Smooth muscle cell of the brain vasculature (primary cell): ENCODE measurements at regions not wholly inside any gene's neighbourhood (a gene's known extent, or its start where the extent isn't known, plus 50 kb on each side); places are given as distances from the start of the nearest gene placed in this dataset.
"Not testable (repeated sequence)": the region's sequence is repeated elsewhere in the genome, so short reads cannot be mapped to it uniquely, and the experiment has no call there.

Source experiments
- DNase-seq: peaks from one replicate; pipeline ENCODE4 v3.0.0-alpha.2; 2012; ENCODE audit warnings: low read depth, low spot score

DNA sequence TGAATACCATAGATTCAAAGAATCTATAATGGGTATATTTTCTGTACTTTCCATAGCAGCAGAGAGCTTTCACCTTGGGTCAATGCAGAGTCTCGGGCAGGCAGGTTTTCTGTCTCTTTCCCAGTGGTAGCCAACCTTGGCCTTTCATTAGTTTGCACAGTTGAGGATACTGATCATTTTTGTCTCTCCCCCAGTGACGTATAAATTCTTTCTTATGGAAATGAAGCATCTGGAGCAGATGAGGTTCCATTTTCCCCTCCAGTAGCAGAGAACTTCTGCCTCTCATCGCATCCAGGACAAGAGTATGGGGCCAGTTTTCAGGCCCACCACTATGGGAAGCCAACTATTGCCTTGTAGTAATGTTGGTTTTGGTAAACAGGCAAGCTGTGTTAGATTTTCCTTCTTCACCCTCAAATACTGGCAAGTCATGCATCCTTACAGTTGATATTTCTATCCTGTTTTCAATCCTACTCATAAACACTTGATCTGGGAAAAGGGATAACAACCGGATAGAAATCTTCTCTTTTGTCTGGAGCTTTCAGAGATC lies 845.2 kb upstream of the CDH18 start:
- no peak for DNase-seq

DNA sequence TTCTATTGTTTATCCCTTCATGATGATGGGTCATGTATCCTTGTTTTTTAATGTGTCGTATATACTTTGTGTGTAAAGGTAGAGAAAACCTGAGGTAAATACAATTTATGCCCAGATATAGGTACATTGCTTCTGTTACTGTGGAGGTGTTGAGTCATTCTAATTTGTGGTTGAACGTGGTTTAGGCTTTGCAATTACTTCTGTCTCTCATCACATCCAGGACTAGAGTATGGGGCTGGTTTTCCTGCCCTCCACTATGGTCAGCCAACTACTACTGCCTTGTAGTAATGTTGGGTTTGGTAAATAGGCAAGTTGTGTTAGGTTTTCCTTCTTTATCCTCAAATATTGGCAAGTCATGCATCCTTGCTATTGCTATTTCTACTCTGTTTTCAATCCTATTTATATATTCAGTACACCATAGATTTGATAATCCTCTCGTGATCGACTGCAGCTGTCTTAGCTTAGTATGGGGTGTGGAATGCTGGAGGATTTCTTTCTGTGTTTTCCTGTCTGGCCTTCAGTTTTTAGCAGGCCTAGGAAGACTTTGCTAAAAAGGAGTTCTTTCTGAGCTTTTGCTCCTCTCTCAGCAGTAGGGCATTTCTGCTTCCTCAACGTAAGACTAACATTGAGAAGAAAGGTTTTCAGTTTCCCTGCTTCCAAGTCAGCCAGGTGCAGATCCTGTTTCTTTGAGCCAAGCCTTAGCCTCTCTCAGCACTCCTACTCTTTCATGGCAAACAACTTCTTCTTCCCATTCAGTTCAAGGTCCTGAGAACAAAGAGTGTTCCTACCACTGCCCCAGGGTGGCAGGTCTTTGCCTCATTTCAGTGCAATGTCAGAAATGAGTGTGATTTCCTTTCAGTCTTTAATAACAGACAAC lies 844.4 kb upstream of the CDH18 start:
- DNase-seq, result no peak

DNA sequence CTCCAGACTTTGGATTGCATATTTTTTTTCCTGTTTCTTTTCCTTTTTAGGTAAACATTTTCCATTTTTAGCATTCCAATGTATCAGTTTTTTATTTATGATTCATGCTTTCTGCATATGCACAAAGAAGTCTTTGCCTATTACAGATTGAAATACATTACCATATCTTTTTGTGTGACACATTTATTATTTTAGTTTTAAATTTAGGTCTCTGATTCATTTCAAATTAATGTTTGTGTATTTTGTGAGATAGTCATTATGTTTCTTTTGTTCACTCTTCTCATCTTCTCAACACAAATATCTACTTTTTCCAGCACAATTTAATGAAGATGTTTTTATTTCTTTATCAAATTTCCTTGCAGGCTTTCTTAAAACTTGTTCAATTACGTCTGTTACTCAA lies 838.0 kb upstream of the CDH18 start:
- DNase-seq, result not testable (repeated sequence)

DNA sequence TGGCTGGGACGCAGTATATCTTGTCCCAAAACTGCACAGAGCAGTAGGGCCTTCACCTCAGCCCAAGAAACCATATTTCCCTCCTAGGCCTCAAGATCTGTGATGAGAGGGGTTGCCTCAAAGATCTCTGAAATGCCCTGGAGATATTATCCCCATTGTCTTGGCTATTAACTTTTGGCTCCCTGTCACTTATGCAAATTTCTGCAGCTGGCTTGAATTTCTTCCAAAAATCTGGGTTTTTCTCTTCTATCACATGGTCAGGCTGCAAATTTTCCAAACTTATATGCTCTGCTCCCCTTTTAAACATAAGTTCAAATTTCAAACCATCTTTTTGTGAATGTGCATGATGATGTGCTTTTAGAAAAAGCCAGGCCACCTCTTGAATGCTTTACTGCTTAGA lies 809.2 kb upstream of the CDH18 start:
- not testable (repeated sequence) for DNase-seq

DNA sequence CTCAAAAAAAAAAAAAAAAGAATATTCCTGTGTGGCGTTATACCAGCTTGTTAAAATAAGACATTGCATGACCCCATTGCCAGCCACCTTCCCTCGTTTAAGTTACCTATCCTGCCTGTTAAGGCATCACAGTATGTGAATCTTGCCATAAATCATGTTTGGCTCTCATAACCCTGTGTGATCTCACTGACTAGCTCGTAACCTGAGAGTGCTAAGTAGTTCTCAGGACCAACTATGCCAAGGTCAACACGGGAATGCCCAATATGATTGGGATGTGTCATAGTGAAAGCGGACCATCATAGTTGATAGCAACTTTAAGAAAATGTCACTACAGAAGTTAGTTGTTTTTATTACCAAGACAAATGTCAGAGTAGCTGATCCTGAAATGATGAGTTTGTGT lies 796.8 kb upstream of the CDH18 start:
- DNase-seq, result not testable (repeated sequence)

DNA sequence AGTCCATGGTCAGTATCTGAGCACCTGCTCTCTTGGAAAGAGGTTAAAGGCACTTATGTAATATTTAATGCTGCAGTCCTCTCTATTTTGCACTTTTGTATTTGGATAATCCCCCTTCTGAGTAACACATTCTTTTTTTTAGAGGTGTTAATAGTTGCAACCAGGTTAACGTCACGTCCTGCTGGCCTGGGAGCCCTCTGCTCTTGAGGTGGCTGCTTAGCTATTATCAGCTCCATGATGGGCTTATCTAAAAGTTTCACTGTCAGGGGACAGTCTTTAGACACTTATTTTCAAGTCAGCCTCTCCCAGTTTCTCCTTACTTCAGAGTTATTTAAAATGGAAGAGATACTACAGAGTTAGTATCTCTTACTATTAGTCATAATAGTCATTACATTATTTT lies 795.5 kb upstream of the CDH18 start:
- not testable (repeated sequence) for DNase-seq

DNA sequence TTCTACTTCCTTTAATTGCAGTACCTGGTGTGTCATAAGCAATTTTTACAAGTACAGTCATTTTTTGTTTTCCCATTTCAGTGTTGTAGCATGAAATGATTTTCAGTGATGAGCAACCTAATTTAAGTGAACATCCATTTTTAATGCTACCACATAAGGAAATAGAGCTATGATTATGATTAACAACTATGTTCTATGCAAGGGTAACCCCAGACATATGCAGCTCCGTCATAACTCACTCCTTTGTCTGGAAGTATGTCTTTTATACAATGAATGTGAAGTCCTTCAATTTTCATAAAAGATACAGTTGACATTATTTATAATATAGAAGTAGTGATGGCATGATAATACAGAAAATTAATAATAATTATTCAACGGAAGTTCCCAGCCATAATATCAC lies 783.3 kb upstream of the CDH18 start:
- not testable (repeated sequence) for DNase-seq

DNA sequence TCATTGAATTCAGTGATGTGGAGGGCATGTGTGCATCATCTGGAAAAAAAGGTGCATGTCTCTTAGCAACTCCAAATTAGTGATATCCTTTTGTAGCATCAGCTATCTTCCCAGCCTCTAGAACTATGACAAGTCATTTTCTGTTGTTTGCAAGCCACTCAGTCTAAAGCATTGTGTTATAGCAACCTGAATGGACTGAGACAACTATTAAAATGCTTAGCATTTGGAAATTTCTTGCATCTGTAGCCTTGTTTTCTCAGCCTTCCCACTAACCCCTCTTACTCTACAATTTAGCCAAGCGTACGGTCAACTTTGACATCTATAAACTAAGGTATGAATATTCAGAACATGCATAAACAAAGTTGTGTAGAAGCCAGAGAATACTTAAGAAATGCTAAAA lies 777.1 kb upstream of the CDH18 start:
- DNase-seq, result not testable (repeated sequence)

DNA sequence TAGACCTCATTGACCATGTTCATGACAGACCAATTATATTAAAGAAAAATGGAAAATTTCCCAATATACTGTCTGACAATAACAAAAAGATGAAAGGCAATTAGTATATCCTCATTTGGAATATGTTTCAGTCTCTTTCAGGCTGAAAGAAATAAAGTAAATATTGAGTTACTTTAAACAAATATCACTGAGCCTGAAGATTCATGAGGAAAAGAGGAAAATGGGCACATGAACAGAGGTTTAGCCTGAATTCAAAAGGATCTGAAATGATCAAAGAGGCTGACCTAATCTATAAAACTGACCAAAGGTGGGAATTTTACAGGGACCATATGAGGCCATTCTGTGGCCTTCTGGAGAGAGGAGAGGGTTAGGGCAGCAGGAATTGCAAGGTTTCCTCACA lies 771.5 kb upstream of the CDH18 start:
- DNase-seq, result not testable (repeated sequence)

DNA sequence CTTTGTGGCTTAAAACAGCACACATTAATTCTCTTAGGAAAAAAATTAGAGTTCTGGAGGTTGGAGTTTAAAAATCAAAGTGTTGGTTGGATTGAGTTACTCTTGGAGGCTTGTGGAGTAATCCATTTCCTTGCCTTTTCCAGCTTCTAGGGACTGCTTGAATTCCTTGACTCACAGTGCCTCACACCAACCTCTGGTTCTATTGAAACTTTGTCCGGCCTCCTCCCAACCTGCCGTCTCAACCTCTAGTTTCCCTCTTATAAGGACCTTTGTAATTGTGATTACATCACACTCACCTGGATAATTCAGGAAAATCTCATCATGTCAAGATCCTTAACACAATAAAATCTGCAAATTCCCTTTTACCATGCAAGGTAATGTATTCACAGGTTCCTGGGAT lies 764.2 kb upstream of the CDH18 start:
- not testable (repeated sequence) for DNase-seq

DNA sequence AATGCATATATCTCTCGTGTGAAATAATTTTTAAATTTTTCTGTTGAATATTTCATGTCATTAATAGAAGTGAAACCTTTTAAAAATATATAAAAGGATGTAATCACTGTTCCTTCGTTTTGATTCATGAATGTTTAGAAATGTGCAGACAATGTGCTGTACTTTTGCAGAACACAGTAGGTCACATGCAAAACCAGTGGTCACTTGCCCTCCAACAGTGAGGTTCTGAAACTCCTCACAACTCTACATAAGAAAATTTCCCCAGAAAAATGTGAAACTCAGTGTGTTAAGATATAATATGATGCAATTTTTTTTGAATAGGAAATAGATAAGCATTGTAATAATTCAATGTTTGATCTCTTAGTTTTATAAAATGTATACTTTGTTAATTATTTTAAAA lies 747.7 kb upstream of the CDH18 start:
- not testable (repeated sequence) for DNase-seq

DNA sequence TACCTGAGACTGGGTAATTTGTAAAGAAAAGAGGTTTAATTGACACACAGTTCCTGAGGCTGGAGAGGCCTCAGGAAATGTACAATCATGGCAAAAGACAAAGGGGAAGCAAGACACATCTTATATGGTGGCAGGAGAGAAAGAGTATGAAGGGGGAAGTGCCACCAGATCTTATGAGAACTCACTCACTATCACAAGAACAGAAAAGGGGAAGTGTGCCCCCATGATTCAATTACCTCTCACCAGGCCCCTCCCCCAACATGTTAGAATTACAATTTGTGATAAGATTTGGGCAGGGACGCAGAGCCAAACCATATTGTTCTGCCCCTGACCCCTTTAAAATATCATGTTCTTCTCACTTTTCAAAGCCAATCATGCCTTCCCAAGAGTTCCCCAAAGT lies 744.2 kb upstream of the CDH18 start:
- not testable (repeated sequence) for DNase-seq

DNA sequence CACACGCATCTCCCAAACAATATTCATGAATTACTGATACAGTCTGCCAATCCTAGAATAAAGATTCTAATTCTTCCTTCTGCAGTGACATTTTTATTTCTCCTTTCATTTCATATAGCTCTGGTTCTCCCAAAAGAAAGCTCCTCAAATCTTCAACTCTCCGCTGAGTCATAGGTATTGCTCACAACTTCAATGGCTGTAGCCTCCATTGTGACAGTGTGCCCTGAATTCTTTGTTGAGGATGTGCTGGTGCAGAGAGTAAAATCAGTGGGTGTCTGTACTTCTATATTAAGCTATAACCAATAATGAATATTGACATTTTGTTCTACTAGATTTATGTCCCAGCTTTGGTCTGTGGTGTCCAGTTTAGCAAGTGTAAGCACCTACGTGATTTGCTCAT lies 733.3 kb upstream of the CDH18 start:
- DNase-seq, result not testable (repeated sequence)

DNA sequence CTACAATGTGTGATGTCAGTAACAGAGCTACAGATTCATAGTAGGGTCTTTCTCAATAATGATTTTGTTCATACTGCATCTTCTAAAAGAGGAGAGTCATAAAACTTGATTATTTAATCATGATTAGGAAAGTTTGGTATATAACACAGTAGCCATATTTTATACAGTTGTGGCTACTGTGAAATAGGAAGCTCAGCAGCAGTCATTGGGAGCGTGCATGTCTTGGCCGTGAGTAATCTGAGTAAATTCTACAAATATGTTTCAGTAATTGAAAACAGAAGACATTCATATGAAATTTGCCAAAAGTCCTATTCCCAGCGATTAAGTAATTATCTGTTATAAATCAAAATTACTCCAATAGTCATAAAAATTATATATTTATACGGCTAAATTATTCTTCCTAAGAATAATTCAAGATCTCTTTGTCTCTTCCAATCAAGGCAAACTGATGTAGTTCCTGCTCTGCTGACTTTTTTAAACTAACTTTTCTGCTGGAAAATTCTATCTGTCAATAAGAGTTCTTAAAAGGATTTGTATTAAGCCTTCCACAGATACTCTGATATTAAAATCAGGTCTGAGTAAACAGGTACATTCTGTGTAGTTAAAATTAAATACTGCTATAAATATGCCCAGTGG lies 723.6 kb upstream of the CDH18 start:
- DNase-seq, result not testable (repeated sequence)

DNA sequence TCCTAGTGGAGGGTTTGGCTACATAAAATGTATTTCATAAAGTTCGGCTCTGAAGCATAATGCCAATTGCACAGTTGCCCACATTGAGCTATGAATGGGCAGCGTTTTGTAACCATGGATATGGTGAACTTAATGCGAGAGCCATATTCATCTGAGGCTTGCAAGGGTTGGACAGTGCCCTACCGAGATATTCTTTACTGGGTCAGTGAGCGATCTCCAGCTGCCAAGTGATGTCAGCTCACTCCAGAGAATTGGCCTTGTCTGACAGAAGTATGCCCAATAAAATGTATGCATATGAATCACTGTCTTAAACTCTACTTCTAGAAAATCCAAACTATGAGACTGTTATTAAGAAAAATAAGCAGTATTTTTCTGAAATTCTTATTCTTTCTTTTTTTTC lies 719.6 kb upstream of the CDH18 start:
- DNase-seq, result not testable (repeated sequence)

DNA sequence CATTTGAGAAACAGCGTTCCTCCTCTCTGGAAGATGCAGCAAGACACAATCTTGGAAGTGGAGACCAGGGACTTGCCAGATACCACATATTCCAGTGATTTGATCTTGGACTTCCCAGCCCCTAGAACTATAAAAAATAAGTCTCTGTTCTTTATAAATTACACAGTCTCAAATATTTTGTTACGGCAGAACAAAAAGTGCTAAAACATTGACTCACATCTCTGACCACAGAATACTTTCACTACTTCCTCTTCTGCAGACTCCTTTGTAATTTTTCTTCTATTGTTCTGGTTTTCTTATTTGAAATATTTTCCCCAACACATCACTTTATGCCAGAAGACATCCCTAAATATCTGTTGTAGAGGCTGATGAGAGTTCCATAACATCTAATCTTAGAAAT lies 706.1 kb upstream of the CDH18 start:
- no peak for DNase-seq

DNA sequence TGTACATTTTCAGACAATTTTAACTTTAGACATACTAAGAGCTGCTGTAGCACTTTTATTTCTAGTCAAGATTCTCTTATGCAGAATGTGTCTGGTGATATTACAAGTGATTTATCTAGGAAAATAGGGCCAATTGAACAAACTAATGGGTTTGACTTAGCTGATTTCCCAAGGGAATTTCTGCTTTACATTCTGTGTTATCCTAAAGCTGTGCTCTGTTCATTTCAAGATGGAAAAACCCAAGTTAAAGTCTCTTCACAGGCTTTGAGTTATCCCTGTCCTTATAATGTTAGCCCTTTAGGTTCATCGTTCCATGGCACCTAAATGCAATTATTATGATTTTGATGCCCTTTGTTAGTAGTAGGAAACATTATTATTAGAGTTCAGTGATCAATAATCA lies 704.9 kb upstream of the CDH18 start:
- DNase-seq, result no peak

DNA sequence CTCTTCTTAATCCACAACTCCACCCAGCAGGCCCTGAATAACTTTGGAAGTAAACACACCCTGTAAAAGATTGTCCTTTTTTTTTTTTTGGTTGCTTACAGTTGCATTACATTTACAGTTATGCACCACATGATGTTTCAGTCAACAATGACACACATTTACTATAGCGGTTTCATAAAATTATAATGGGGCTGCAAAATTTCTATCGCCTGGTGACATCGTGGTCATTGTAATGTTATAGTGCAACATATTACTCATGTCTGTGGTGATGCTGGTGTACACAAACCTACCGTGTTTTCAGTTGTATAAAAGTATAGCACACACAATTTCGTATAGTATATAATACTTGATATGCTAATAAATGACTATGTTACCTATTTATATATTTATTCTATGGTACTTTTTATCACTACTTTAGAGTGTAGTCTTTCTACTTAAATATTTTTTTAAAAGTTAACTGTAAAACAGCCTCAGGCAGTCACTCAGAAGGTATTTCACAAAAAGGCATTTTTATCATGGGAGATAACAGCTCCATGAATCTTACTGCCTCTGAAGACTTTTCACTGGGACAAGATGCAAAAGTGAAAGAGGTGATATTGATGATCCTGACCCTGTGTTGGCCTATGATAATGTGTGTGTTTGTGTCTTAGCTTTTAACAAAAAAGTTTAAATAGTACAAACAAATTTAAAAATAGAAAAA lies 695.4 kb upstream of the CDH18 start:
- DNase-seq, result no peak

DNA sequence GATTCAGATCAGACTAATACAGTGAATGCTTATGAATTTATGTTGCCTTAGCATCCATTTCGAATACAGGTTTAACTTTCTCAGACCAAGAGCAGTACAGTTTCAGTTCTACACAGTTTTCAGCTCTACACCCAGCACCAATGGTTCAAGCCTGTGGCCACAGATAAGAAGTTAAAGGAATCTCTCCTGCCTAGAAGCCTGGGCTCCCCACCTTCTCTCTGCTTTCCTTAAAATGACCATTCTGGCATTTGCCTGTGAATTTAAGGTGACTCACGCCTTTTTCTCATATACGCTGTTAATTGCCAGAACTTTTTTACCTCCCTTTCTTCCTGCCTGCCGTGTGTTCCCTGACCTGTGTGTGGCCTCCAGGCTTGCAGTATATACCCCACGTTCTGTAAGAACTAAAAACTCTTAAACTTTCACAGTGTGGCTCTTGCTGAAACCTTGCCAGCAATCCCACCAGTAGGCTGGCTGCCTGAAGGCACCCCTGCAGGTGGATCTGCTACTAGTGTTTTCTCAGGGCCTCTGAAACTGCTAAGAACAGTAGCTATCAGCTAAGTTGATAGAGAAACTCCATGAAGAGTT lies 692.8 kb upstream of the CDH18 start:
- DNase-seq, result no peak

DNA sequence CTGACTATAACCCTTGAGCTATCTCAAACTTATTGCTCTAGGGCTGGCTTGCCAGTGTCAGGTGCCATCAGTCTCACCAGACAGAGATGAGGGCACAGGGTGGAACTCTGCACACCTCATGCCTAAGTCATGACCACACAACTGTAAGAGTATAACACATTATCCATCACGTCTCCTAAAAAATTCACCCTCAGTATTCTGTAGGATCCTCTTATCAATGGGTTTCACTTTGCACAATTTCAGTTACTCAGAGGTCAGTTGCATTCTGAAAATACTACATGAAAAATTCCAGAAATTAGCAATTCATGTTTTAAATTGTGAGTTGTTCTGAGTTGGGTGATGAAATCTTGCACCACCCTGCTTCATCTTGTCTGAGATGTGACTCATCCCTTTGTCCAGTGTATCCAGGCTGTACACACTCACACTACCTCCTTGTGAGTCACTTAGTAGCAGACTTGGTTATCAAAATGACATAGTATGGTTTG lies 690.9 kb upstream of the CDH18 start:
- no peak for DNase-seq

DNA sequence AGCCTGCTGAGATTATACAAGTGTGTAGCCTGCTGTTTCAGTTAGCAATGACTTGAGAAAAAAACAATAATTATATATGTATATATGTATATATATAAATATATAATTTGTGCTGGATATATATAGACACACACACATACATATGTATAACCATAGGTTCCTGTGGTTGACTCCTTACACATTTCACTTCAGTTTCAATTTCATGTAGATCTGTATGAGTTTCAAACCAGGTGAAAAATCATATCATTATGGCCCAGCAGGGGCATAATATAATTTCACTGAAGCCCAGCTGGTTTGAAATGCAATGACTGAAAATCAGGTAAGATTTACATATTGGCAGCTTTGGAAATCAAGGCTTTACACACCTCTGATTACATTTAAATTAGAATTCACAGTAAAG lies 690.4 kb upstream of the CDH18 start:
- DNase-seq, result no peak

DNA sequence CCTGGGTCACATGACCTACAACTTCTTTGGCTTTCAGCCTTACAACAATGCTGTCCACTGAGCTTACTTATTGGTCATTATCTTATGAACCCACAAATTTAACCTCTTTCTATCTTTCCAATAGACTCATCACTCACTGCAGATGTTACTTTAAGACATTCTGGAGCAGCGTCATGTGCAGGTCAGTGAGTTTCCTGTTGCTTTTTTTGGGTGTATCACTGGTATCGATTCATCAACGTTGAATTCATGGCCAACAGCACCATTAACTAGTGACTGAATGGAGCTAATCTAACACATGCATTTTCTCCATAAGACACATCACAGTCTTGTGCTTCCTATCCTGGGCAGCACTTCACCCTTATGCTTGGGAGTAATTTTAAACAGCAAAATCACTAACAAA lies 672.6 kb upstream of the CDH18 start:
- DNase-seq, result no peak
